Hepatocyte (in vitro differentiated cells): ENCODE measurements at regions not wholly inside any gene's neighbourhood (a gene's known extent, or its start where the extent isn't known, plus 50 kb on each side); places are given as distances from the start of the nearest gene placed in this dataset.

Experiments used
- EZH2 ChIP-seq: fragments of 200-600 bp; sonication (generic); IDR thresholded peaks from 2 replicates; pipeline ENCODE4 v1.6.1; 2016; ENCODE audit warnings: antibody characterized with exemption, mild to moderate bottlenecking, borderline replicate concordance
- TF ChIP-seq, protein P1 (sequence below): fragments of 200-600 bp; sonication (generic); IDR thresholded peaks from 2 replicates; pipeline ENCODE4 v1.5.1; 2016; ENCODE audit warnings: antibody characterized with exemption, mild to moderate bottlenecking; ENCODE audit not compliant: poor library complexity

- TF ChIP-seq, protein P1, sequence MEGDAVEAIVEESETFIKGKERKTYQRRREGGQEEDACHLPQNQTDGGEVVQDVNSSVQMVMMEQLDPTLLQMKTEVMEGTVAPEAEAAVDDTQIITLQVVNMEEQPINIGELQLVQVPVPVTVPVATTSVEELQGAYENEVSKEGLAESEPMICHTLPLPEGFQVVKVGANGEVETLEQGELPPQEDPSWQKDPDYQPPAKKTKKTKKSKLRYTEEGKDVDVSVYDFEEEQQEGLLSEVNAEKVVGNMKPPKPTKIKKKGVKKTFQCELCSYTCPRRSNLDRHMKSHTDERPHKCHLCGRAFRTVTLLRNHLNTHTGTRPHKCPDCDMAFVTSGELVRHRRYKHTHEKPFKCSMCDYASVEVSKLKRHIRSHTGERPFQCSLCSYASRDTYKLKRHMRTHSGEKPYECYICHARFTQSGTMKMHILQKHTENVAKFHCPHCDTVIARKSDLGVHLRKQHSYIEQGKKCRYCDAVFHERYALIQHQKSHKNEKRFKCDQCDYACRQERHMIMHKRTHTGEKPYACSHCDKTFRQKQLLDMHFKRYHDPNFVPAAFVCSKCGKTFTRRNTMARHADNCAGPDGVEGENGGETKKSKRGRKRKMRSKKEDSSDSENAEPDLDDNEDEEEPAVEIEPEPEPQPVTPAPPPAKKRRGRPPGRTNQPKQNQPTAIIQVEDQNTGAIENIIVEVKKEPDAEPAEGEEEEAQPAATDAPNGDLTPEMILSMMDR = no peak
- TF ChIP-seq EZH2 = no peak
These were observed 55.1 kb upstream of the DLGAP1 start for GRCh38 chr18:4510160-4510559.
